Upper lobe of right lung (tissue), 1 donor: ENCODE measurements at regions not wholly inside any gene's neighbourhood (a gene's known extent, or its start where the extent isn't known, plus 50 kb on each side); places are given as distances from the start of the nearest gene placed in this dataset.
"Not testable (repeated sequence)": the region's sequence is repeated elsewhere in the genome, so short reads cannot be mapped to it uniquely, and the experiment has no call there.

ENCODE experiments used
- ATAC-seq: fragments of 200-7000 bp; cut with Tn5 transposase; one replicate; pipeline ENCODE4 v1.9.1; 2020; ENCODE audit warnings: mild to moderate bottlenecking, moderate library complexity
- DNase-seq: peaks from one replicate; pipeline ENCODE4 v3.0.0-alpha.2; 2020
- H3K27ac ChIP-seq: fragments of 200-600 bp; one replicate; pipeline ENCODE4 v1.8.0; 2022
- H3K27me3 ChIP-seq: fragments of 200-600 bp; one replicate; pipeline ENCODE4 v1.8.0; 2022; ENCODE audit warnings: mild to moderate bottlenecking
- H3K36me3 ChIP-seq: fragments of 200-600 bp; one replicate; pipeline ENCODE4 v1.8.0; 2022
- H3K4me1 ChIP-seq: fragments of 200-600 bp; one replicate; pipeline ENCODE4 v1.8.0; 2022
- H3K4me3 ChIP-seq: fragments of 200-600 bp; one replicate; pipeline ENCODE4 v1.8.0; 2022; ENCODE audit warnings: mild to moderate bottlenecking
- H3K9me3 ChIP-seq: fragments of 200-600 bp; one replicate; pipeline ENCODE4 v1.8.0; 2022
- intact Hi-C: fragments of 100-400 bp; cut with DNase I; formaldehyde crosslinking; loops from one replicate; pipeline ENCODE4 v1.11.0; 2022
- TF ChIP-seq, protein P1 (sequence below): fragments of 200-600 bp; IDR thresholded peaks from one replicate; pipeline ENCODE4 v1.8.0; 2022; ENCODE audit warnings: antibody characterized with exemption
- donor health status: DM: no; HTN: yes; CAD: no; lungs with severe emphysema.

GRCh38 chr2:7436096-7436906, 519.1 kb downstream of the RNF144A start:
- DNase-seq: no peak
- no peak overlapping the region for H3K27ac ChIP-seq
- no peaks in the 10 kb centered on the region for H3K27me3 ChIP-seq
- H3K36me3 ChIP-seq: no peaks in the 10 kb centered on the region
- no peaks in the 10 kb centered on the region for H3K9me3 ChIP-seq
- TF ChIP-seq, protein P1, sequence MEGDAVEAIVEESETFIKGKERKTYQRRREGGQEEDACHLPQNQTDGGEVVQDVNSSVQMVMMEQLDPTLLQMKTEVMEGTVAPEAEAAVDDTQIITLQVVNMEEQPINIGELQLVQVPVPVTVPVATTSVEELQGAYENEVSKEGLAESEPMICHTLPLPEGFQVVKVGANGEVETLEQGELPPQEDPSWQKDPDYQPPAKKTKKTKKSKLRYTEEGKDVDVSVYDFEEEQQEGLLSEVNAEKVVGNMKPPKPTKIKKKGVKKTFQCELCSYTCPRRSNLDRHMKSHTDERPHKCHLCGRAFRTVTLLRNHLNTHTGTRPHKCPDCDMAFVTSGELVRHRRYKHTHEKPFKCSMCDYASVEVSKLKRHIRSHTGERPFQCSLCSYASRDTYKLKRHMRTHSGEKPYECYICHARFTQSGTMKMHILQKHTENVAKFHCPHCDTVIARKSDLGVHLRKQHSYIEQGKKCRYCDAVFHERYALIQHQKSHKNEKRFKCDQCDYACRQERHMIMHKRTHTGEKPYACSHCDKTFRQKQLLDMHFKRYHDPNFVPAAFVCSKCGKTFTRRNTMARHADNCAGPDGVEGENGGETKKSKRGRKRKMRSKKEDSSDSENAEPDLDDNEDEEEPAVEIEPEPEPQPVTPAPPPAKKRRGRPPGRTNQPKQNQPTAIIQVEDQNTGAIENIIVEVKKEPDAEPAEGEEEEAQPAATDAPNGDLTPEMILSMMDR: no peak
- H3K4me3 ChIP-seq: no peak overlapping the region
- no peak for ATAC-seq
- intact Hi-C loops: loop anchor here (10.0 kb wide), 1 partner anchor 1248 kb away; the partner anchor contains the start of gene ID2
- peaks cover 2% of the 10 kb centered on the region for H3K4me1 ChIP-seq

DNA sequence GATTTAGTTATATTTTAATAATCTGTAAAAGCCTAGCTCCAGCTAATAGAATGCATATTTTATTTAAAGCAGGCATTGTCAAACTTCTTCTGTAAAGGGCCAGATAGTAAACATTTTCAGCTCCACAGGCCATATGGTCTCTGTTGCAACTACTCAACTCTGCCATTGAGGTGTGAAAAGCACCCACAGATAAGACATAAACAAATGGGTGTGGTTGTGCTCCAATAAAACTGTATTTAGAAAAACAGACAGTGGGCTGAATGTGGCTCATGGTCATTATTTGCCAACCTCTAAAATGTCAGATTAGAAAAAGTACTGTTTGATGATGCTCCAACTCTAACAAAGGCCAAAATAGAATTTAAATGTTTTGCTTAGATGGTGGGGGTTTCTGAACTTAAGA, 519.9 kb downstream of the RNF144A start:
- H3K4me3 ChIP-seq: no peak overlapping the region
- H3K36me3 ChIP-seq: no peaks in the 10 kb centered on the region
- no peak for DNase-seq
- no peaks in the 10 kb centered on the region for H3K4me1 ChIP-seq
- ATAC-seq: no peak
- no peaks in the 10 kb centered on the region for H3K27me3 ChIP-seq
- H3K9me3 ChIP-seq: no peaks in the 10 kb centered on the region
- intact Hi-C loops: loop anchor here (10.0 kb wide), 1 partner anchor 1248 kb away; the partner anchor contains the start of gene ID2
- no peak overlapping the region for H3K27ac ChIP-seq
- TF ChIP-seq, protein P1: no peak

- TF ChIP-seq, protein P1: no peak
These were observed 520.8 kb downstream of the RNF144A start for GRCh38 chr2:7437716-7438632.

DNA sequence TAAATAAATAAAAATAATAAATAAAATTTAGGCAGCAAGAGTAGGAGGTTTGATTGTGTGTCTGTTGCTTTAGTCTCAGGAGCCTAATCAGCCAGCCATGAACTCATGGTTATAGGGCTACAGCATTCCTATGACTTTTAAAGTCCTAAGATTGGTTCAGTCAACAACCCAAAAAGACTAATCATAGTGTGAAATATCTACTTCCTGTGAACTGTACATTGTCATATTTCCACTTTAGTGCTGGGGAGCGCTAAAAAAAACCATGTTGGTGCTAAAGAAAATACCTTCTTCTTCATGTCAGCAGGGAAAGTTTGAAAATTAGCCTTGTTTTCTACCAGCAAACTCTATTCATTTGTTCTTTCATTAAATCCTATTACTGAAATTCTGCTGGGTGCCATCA, 521.6 kb downstream of the RNF144A start:
- H3K4me1 ChIP-seq: no peaks in the 10 kb centered on the region
- TF ChIP-seq, protein P1: no peak
- no peak for ATAC-seq
- no peaks in the 10 kb centered on the region for H3K36me3 ChIP-seq
- no peaks in the 10 kb centered on the region for H3K9me3 ChIP-seq
- intact Hi-C loops: loop anchor here (10.0 kb wide), 1 partner anchor 1246 kb away; the partner anchor contains the start of gene ID2
- H3K27ac ChIP-seq: no peak overlapping the region
- no peaks in the 10 kb centered on the region for H3K27me3 ChIP-seq
- no peak for DNase-seq
- no peak overlapping the region for H3K4me3 ChIP-seq

More at GRCh38 chr2:7437716-7438632, 520.8 kb downstream of the RNF144A start:
- Histone ChIP-seq H3K4me3 (no peak overlapping the region), H3K4me1 (no peaks in the 10 kb centered on the region), H3K36me3 (no peaks in the 10 kb centered on the region), H3K27me3 (no peaks in the 10 kb centered on the region), H3K9me3 (no peaks in the 10 kb centered on the region), H3K27ac (no peak overlapping the region)
- no peak for DNase-seq
- ATAC-seq: peak; percentile 31
- intact Hi-C loops: loop anchor here (10.0 kb wide), 1 partner anchor 1247 kb away; the partner anchor contains the start of gene ID2

DNA sequence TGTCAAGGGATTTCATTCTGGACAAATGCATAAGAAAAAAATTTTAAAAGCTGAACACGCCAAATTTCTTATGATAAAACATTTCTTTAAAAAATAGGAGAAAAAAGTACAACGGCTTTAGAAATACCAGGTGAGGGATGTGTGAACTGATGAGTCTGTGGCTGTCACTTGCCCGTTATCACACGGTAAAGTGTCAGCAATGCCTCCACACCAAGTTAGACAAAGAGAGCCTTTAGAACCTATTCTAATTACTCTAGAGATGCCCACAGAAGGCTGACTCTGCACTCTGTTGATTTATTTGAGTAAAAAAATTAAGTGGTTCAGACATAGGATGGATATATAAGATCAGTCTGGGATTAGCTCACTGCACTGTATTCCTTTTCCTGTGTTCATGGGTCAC, 523.8 kb downstream of the RNF144A start:
- ATAC-seq (no peak), DNase-seq (no peak)
- Histone ChIP-seq H3K27ac (no peak overlapping the region), H3K4me3 (no peak overlapping the region), H3K9me3 (no peaks in the 10 kb centered on the region), H3K27me3 (no peaks in the 10 kb centered on the region), H3K4me1 (no peaks in the 10 kb centered on the region), H3K36me3 (no peaks in the 10 kb centered on the region)
- intact Hi-C loops: no loop called here
- TF ChIP-seq, protein P1: no peak

DNA sequence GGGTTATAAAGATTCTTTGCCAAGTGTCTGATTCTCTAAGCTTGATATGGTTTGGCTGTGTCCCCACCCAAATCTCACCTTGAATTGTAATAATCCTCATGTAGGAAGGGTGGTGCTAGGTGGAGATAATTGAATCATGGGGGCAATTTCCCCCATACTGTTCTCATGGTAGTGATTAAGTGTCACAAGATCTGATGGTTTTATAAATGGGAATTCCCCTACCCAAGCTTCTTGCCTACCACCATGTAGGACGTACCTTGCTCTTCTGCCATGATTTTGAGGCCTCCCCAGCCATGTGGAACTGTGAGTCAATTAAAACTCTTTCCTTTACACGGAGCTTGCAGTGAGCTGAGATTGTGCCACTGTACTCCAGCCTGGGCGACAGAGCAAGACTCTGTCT, 524.6 kb downstream of the RNF144A start:
- H3K4me3 ChIP-seq, H3K9me3 ChIP-seq, DNase-seq, H3K27ac ChIP-seq, H3K4me1 ChIP-seq, H3K36me3 ChIP-seq, ATAC-seq, intact Hi-C loops, H3K27me3 ChIP-seq: not testable (repeated sequence)
